ENCODE measurements at regions not wholly inside any gene's neighbourhood (a gene's known extent, or its start where the extent isn't known, plus 50 kb on each side); places are given as distances from the start of the nearest gene placed in this dataset.

DNA sequence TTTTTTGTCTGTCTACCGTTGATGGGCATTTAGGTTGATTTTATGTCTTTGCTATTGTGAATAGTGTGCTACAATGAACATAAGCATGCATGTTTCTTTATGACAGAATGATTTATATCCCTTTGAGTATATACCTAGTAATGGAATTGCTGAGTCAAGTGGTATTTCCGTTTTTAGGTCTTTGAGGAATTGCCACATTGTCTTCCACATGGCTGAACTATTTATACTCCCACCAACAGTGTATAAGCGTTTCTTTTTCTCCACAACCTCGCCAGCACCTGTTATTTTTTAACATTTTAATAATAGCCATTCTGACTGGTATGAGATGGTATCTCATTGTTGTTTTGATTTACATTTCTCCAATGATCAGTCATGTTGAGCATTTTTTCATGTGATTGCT lies 89.6 kb upstream of the GALNT15 start:
- TF ChIP-seq CTCF (IDR thresholded peaks at IDR 0.05) (no peak), POLR2A (IDR thresholded peaks at IDR 0.05) (no peak)
